ENCODE measurements at regions not wholly inside any gene's neighbourhood (a gene's known extent, or its start where the extent isn't known, plus 50 kb on each side); places are given as distances from the start of the nearest gene placed in this dataset.

DNA sequence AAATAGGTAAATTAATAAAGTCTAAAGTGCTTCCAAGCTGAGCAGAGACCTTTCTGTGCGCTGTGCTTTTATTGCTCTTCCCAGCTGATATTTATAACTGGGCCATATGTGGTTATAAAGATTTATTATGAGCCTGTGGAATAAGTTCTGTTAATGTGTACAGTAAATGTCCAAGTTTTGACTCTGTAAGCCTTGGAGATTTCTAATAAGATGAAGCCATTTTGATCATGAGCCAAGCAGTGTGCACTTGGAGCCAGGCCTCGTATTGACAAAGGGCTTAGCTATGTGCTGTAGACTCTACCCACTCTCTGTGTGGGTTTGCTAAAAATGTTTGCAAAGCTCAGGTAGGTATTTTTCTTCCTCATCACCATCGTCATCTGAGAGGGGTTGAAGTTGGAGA, 361.1 kb downstream of the FOXA2 start:
- TF ChIP-seq, protein P1, sequence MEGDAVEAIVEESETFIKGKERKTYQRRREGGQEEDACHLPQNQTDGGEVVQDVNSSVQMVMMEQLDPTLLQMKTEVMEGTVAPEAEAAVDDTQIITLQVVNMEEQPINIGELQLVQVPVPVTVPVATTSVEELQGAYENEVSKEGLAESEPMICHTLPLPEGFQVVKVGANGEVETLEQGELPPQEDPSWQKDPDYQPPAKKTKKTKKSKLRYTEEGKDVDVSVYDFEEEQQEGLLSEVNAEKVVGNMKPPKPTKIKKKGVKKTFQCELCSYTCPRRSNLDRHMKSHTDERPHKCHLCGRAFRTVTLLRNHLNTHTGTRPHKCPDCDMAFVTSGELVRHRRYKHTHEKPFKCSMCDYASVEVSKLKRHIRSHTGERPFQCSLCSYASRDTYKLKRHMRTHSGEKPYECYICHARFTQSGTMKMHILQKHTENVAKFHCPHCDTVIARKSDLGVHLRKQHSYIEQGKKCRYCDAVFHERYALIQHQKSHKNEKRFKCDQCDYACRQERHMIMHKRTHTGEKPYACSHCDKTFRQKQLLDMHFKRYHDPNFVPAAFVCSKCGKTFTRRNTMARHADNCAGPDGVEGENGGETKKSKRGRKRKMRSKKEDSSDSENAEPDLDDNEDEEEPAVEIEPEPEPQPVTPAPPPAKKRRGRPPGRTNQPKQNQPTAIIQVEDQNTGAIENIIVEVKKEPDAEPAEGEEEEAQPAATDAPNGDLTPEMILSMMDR (IDR thresholded peaks at IDR 0.05) = no peak
- no peak for TF ChIP-seq POLR2A (IDR thresholded peaks at IDR 0.05)
